Naive thymus-derived CD8-positive, alpha-beta T cell (primary cell): ENCODE measurements at regions not wholly inside any gene's neighbourhood (a gene's known extent, or its start where the extent isn't known, plus 50 kb on each side); places are given as distances from the start of the nearest gene placed in this dataset.

Experiments
- ATAC-seq, 2 donors: fragments of 150-1000 bp; cut with Tn5 transposase in 1 of 2; sonication (Bioruptor Pico), chemical (Tn5 transposase) in 1 of 2; 1 replicate in 1 of 2; 2 replicates in 1 of 2; pipeline ENCODE4 v1.10.0; 2021; ENCODE audit warnings: mild to moderate bottlenecking in 2 of 2, moderate library complexity in 2 of 2
- POLR2A ChIA-PET: fragments of 350-600 bp; sonication (Branson Sonifier 250); formaldehyde crosslinking; loops from one replicate; lab custom pipeline; 2021; ENCODE audit warnings: antibody characterized with exemption; lab: Charles Lee
- DNase-seq, 10 donors: peaks; one replicate each; pipeline versions ENCODE4 v3.0.0 to v3.0.0-alpha.2; 2020 to 2022
- H3K27ac Mint-ChIP-seq, 10 donors: one replicate each; pipeline ENCODE4 v1.8.0; 2020 to 2022; ENCODE audit warnings: mild to moderate bottlenecking in 10 of 10, mixed read lengths in 10 of 10, moderate library complexity in 4 of 10, inconsistent platforms in 1 of 10
- H3K27me3 Mint-ChIP-seq, 5 donors: one replicate each; pipeline ENCODE4 v1.8.0; 2021 to 2022; ENCODE audit warnings: mixed read lengths in 5 of 5
- H3K36me3 Mint-ChIP-seq, 3 donors: one replicate each; pipeline ENCODE4 v1.8.0; 2020 to 2022; ENCODE audit warnings: mixed read lengths in 3 of 3, mild to moderate bottlenecking in 2 of 3, inconsistent platforms in 1 of 3
- H3K4me1 Mint-ChIP-seq, 4 donors: one replicate each; pipeline ENCODE4 v1.8.0; 2021 to 2022; ENCODE audit warnings: mixed read lengths in 4 of 4
- H3K4me3 Mint-ChIP-seq, 10 donors: one replicate each; pipeline ENCODE4 v1.8.0; 2020 to 2022; ENCODE audit warnings: mild to moderate bottlenecking in 10 of 10, mixed read lengths in 10 of 10, moderate library complexity in 6 of 10, inconsistent platforms in 1 of 10
- H3K9me3 Mint-ChIP-seq, 9 donors: one replicate each; pipeline ENCODE4 v1.8.0; 2020 to 2022; ENCODE audit warnings: mixed read lengths in 9 of 9, mild to moderate bottlenecking in 3 of 9, inconsistent platforms in 1 of 9, moderate library complexity in 1 of 9

DNA sequence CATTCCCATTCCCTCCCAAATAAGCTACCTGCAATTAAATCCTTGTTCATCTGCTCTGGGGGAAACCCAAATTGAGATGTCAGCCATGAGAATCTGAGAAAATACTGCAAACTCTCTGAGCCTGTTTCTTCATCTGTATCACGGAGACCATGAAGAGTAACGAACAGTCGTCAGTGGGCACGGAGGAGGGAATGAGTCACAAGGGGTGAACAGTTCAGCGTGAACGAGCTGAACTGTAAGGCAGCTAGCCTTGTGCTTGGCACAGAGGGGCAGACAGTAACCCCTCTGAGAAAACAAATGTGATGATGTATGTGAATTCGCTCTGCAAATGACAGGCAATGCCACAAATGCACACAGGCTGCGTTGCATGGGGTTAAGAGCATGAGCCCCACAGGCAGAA lies 288.7 kb downstream of the FOXO1 start:
- Mint-ChIP-seq H3K4me1 (peaks cover 21 to 65% (median 48%) of the 10 kb centered on the region in 4 donors), H3K4me3 (no peak overlapping the region), H3K9me3 (peaks cover 0 to 13% (median 4%) of the 10 kb centered on the region in 9 donors), H3K27ac (peak overlapping the region in 3 of 10 donors; percentile 3 to 38 (median 12)), H3K36me3 (peaks cover 0 to 3% (median 0%) of the 10 kb centered on the region in 3 donors), H3K27me3 (no peaks in the 10 kb centered on the region)
- DNase-seq = no peak
- POLR2A ChIA-PET = no interaction called here
- peak in 1 of 2 donors; percentile 45 for ATAC-seq

DNA sequence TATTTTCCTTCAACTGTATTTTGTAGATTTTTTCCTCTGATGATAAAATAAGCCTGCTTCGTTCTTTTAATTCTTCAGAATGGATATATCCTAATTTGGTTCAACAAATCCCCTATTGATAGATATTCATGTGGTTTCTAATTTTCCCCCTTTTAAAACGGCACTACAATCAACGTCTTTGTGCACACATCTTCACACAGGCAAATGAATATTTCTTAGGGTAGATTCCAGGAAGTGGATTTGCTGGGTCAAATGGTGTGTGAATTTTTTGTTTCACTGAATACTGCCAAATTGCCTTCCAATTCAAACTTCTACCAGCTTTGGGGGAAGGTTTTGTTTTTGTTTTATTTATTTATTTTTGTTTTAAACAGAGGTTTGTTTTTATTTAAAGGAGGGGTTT lies 287.2 kb downstream of the FOXO1 start:
- H3K27ac Mint-ChIP-seq = peak overlapping the region in 3 of 10 donors; percentile 41 to 77 (median 50)
- no peak overlapping the region for H3K4me3 Mint-ChIP-seq
- peaks cover 14 to 53% (median 41%) of the 10 kb centered on the region in 4 donors for H3K4me1 Mint-ChIP-seq
- ATAC-seq (no peak), DNase-seq (no peak)
- H3K27me3 Mint-ChIP-seq = no peaks in the 10 kb centered on the region
- peaks cover 0 to 2% (median 0%) of the 10 kb centered on the region in 9 donors for H3K9me3 Mint-ChIP-seq
- POLR2A ChIA-PET = interaction anchor here (0.7 kb wide), 1 partner anchor 77 kb away, joined by 3 read pairs; no protein-coding TSS in a partner anchor
- no peaks in the 10 kb centered on the region for H3K36me3 Mint-ChIP-seq

DNA sequence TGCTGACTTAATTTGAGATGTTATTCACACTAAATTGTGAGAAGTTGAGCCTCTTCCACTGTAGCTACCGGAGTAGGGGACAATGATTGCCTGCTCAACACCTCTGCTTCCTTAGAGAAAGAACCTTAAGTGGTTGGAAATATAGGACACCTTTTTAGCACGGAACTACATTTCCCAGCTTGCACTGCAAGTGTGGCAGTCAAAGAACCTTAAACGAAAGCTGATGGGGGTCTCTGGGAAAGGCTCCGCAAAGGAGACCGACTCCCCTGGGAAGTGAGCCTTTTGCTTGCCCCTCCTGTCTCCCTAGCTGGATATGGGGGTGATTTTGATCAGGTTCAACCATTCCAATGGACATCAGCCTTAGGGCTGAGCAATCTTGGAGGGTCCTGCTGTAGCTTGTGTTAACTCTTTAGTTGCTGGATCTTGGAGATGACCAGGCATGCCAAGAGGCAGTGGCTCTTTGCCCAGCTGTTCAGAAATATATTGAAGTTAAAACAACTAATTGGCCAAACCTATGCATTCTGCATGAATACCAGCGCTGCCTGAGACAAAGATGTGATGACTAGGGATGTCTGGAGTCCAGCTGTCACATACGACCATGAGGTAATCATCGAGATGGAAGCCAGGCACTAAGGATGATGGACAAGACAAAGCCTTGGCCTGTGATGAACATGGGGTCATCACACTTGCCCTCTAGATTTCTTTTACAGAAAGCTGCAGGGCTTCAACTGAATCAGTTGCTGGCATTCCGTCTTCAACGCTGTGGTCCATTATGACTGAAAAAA lies 286.5 kb downstream of the FOXO1 start:
- POLR2A ChIA-PET = no interaction called here
- peaks cover 18 to 57% (median 43%) of the 10 kb centered on the region in 4 donors for H3K4me1 Mint-ChIP-seq
- peaks cover 0 to 2% (median 0%) of the 10 kb centered on the region in 9 donors for H3K9me3 Mint-ChIP-seq
- H3K27me3 Mint-ChIP-seq = no peaks in the 10 kb centered on the region
- no peaks in the 10 kb centered on the region for H3K36me3 Mint-ChIP-seq
- DNase-seq (no peak), ATAC-seq (no peak)
- no peak overlapping the region for H3K4me3 Mint-ChIP-seq
- H3K27ac Mint-ChIP-seq = peak overlapping the region in 2 of 10 donors; percentile 9 to 70

DNA sequence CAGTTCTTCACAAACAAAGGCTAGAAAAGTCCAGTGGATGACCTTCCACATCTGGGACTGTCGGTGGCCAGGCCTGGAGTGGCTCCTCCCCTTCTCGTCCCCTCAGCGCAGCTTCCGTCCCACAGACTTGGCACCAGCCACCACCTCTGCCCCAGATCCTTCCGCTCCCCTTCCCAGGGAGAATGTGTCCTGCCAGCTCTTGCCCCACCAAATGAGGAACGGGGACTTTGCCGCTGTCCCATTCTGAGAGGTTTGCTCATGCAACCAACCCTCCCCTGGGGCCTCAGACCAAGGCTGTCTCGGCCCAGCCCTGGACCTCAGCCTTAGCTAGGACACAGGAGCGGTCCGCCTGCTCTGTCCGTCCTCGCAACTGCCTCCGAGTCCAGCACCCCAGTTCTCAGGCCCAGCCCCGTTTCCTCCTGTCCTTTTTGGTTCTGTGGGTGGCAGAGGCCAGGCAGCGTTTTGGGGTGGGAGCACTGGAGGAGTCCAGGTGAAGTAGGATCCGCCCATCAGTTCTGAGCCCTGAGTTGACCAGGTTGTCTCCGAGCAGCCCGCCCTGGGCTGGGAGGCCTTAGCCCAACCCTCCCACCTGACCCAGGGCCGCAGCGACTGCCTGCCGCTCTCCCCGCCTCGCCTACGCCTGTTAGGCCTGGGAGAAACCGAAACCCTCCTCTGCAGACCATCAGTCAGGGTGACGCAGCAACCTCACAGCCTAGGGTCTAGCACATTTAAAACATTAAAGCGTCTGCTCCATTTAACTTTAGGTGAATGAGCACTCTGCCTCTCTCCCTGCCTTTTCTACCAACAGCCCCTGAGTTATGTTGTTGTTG lies 284.3 kb downstream of the FOXO1 start:
- Mint-ChIP-seq H3K27ac (peak overlapping the region in 4 of 10 donors; percentile 36 to 48 (median 46)), H3K27me3 (no peaks in the 10 kb centered on the region), H3K9me3 (peaks cover 0 to 2% (median 0%) of the 10 kb centered on the region in 9 donors), H3K36me3 (no peaks in the 10 kb centered on the region), H3K4me3 (peak overlapping the region in 1 of 10 donors; percentile 73), H3K4me1 (peaks cover 24 to 57% (median 46%) of the 10 kb centered on the region in 4 donors)
- POLR2A ChIA-PET = no interaction called here
- DNase-seq (no peak), ATAC-seq (no peak)

DNA sequence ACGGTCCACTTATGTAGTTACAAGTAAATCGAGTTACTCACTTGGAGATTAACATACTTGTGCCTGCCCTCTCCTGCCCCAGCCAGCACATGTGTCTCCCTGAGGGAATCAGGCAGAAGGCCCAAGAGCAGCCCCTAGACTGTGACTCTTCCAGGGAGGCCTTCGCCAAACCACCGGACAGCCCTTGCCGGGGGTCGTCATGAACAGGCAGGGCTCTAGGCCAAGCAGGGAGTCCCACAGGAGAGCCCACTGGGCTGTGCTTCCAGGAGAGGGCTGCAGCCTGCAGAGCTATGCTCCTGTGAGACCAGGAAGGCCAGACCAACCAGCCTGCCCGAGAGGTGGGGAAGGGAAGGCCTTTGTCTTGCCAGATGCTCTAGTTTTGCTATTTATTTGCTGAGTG lies 283.3 kb downstream of the FOXO1 start:
- Mint-ChIP-seq H3K4me3 (no peak overlapping the region), H3K36me3 (no peaks in the 10 kb centered on the region), H3K27ac (no peak overlapping the region), H3K9me3 (peaks cover 0 to 8% (median 0%) of the 10 kb centered on the region in 9 donors), H3K27me3 (no peaks in the 10 kb centered on the region), H3K4me1 (peaks cover 27 to 57% (median 49%) of the 10 kb centered on the region in 4 donors)
- DNase-seq (no peak), ATAC-seq (no peak)
- POLR2A ChIA-PET = no interaction called here

DNA sequence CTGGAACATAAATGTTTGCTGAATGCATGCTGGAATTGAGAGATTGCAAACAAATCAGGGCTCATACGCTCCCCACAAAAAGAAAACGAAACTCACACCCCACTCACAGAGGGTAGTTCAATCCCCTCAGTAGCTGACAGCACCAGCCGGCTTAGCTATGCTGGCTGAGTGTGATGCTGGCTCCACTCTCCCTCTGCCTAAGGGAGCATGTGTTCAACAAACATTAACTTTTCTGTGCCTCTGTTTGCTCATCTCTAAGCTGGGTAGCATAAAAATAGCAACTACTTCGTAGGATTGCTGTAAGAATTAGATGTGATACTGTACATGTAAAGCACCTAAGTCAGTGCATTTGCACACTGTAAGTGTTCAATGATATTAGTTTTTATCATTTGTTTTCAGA lies 282.6 kb downstream of the FOXO1 start:
- Mint-ChIP-seq H3K27ac (peak overlapping the region in 3 of 10 donors; percentile 22 to 65 (median 27)), H3K27me3 (no peaks in the 10 kb centered on the region), H3K9me3 (peaks cover 0 to 8% (median 0%) of the 10 kb centered on the region in 9 donors), H3K4me1 (peaks cover 33 to 56% (median 51%) of the 10 kb centered on the region in 4 donors), H3K4me3 (peak overlapping the region in 1 of 10 donors; percentile 10), H3K36me3 (no peaks in the 10 kb centered on the region)
- ATAC-seq = no peak
- DNase-seq = no peak
- POLR2A ChIA-PET = no interaction called here

DNA sequence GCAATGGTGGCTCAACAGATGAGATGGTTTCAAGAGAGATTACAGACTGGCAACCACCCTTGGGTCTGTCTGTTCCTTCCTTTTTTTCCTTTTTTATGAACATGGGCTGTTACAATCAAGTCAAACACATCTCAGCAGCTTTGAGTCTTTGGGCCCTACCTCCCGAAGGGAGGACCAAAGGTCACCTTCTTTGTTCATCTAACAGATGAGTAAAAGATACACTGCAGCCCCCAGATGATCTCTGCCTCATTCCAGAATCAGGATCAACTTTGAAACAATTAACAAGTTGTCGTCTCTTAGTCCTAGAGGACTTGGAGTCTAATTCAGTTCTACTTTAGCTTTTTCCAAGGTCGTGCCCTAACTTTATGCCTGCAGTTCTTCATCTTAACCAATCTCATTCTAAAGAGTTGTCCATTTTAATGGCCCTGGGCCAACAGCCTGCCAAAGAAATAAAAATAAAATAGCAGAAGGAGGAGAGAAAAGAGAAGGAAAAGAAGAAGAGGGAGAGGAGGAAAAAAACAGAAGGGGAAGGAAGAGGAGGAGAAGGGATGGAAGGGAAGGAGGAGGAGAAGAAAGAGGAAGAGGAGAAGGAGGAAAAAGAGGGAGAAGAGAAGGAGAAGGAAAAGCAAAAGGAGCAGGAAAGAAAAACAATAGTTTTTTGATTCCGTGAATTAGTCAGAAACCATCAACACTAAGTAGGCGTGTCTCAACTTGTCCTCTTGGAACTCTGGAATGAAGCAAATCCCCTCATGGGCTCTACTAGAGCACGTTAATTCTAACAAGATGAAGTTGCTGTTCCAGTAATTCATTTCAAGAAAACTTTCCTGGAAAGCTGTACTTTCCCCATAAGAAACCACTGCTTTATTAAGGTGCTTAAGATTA lies 281.2 kb downstream of the FOXO1 start:
- Mint-ChIP-seq H3K4me3 (peak overlapping the region in 1 of 10 donors; percentile 25), H3K27ac (peak overlapping the region in 7 of 10 donors; percentile 24 to 84 (median 60)), H3K36me3 (no peaks in the 10 kb centered on the region), H3K27me3 (no peaks in the 10 kb centered on the region), H3K9me3 (peaks cover 0 to 8% (median 0%) of the 10 kb centered on the region in 9 donors), H3K4me1 (peaks cover 39 to 58% (median 53%) of the 10 kb centered on the region in 4 donors)
- DNase-seq = no peak
- ATAC-seq = no peak
- POLR2A ChIA-PET = no interaction called here

DNA sequence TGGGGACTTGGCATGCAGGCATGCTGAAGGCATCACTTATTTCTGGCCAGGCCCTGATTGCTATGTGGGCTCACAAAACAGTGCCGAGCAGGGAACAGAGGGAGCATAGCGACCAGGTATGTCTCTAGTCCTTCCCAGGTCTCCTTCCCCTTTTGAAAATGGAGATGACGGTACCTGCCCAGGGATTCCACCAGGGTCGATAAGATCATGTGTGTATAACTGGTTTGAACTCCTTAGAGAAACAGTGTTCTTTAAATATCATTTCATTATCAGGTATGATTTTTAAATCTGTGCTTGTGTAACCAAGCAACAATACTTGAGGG lies 280.6 kb downstream of the FOXO1 start:
- peaks cover 42 to 63% (median 59%) of the 10 kb centered on the region in 4 donors for H3K4me1 Mint-ChIP-seq
- DNase-seq = no peak
- POLR2A ChIA-PET = interaction anchor here (0.8 kb wide), 1 partner anchor 9 kb away, joined by 3 read pairs; no protein-coding TSS in a partner anchor
- peaks cover 0 to 8% (median 0%) of the 10 kb centered on the region in 9 donors for H3K9me3 Mint-ChIP-seq
- no peaks in the 10 kb centered on the region for H3K27me3 Mint-ChIP-seq
- ATAC-seq = no peak
- no peak overlapping the region for H3K4me3 Mint-ChIP-seq
- H3K36me3 Mint-ChIP-seq = no peaks in the 10 kb centered on the region
- H3K27ac Mint-ChIP-seq = peak overlapping the region; percentile 24 to 96 (median 68)

DNA sequence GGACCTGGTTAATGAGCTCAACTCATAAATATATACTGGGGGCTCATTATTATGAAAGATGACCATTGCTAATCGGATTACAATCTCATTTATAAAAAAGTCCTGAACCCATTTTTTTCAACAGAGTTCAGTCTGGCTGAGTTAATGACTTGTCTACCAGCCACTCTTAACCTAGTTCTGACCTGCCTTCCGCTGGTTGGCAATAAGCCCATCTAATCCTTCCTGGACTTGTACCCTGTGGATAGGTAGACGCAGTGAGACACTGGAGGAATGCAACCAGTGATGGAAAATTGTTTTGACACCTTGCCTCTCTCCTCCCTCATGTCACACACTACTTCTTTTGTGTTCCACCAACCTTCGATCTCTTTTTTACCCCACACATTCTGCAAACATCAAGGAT lies 279.9 kb downstream of the FOXO1 start:
- H3K9me3 Mint-ChIP-seq = peaks cover 0 to 8% (median 0%) of the 10 kb centered on the region in 9 donors
- H3K27ac Mint-ChIP-seq = peak overlapping the region in 9 of 10 donors; percentile 9 to 96 (median 62)
- H3K4me1 Mint-ChIP-seq = peaks cover 43 to 68% (median 62%) of the 10 kb centered on the region in 4 donors
- no peak for DNase-seq
- no peaks in the 10 kb centered on the region for H3K36me3 Mint-ChIP-seq
- peak overlapping the region in 3 of 10 donors; percentile 0 to 14 (median 2) for H3K4me3 Mint-ChIP-seq
- ATAC-seq = no peak
- H3K27me3 Mint-ChIP-seq = no peaks in the 10 kb centered on the region
- POLR2A ChIA-PET = interaction anchor here (0.6 to 3.4 kb wide), 3 partner anchors 10 to 374 kb away, joined by 3 to 22 read pairs (median 4); partner anchors contain the start of gene FOXO1

DNA sequence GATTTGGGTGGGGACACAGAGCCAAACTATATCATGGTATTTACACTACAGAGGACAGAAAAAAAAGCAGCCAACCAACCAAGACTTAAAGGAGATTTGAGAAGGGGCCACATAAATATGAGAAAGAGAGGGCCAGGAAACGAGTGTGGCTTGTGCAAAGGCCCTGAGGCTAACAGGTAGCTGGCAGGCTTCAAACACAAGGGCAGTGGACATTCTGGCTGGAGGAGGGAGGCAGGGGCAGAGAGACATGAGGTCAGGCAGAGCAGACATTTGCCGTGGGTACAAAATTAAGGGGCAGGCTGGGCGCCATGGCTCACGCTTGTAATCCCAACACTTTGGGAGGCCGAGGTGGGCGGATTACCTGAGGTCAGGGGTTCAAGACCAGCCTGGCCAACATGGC lies 278.7 kb downstream of the FOXO1 start:
- Mint-ChIP-seq H3K4me1 (peaks cover 44 to 72% (median 62%) of the 10 kb centered on the region in 4 donors), H3K36me3 (no peaks in the 10 kb centered on the region), H3K27me3 (no peaks in the 10 kb centered on the region), H3K4me3 (peak overlapping the region; percentile 48 to 95 (median 77)), H3K27ac (peak overlapping the region; percentile 93 to 100 (median 96)), H3K9me3 (peaks cover 0 to 8% (median 0%) of the 10 kb centered on the region in 9 donors)
- POLR2A ChIA-PET = interaction anchor here (0.8 to 3.4 kb wide), 7 partner anchors 12 to 277 kb away, joined by 3 to 22 read pairs (median 4); partner anchors contain the start of gene FOXO1
- DNase-seq (no peak), ATAC-seq (no peak)

DNA sequence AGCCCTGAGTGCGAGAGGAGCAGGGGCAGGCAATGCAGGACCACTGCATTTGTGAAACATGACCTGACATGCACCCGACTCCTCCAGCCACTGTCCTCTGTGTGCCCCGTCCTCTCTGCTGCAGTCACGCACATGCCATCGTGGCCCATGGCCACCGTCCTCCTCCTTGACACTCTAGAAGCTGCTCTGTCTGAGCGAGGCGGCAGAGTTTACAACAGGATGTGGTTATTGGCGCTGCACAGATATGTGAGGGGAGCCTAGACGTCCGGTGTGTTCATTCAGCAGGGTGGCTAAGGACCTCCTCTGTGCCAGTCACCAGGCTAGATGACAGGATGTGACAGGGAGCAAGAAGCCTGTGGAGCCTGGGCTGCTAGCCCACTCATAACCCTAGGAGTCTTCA lies 277.8 kb downstream of the FOXO1 start:
- Mint-ChIP-seq H3K27me3 (no peaks in the 10 kb centered on the region), H3K4me3 (peak overlapping the region; percentile 84 to 95 (median 88)), H3K27ac (peak overlapping the region; percentile 96 to 100 (median 99)), H3K9me3 (peaks cover 0 to 8% (median 0%) of the 10 kb centered on the region in 9 donors), H3K4me1 (peaks cover 42 to 73% (median 63%) of the 10 kb centered on the region in 4 donors), H3K36me3 (no peaks in the 10 kb centered on the region)
- DNase-seq = peak in 9 of 10 donors; percentile 36 to 90 (median 82)
- peak; percentile 93 to 94 for ATAC-seq
- POLR2A ChIA-PET = interaction anchor here (0.6 to 3.4 kb wide), 18 partner anchors 13 to 277 kb away, joined by 3 to 22 read pairs (median 4); partner anchors contain the start of gene FOXO1
